Left lung (tissue), 4 donors: ENCODE measurements at regions not wholly inside any gene's neighbourhood (a gene's known extent, or its start where the extent isn't known, plus 50 kb on each side); places are given as distances from the start of the nearest gene placed in this dataset.
"Not testable (repeated sequence)": the region's sequence is repeated elsewhere in the genome, so short reads cannot be mapped to it uniquely, and the experiment has no call there.

Source experiments
- ATAC-seq: fragments of 200-7000 bp; cut with Tn5 transposase; one replicate; pipeline ENCODE4 v1.9.1; 2020; ENCODE audit warnings: moderate library complexity
- DNase-seq, 4 donors: peaks; one replicate each; pipeline ENCODE4 v3.0.0-alpha.2; 2013 to 2020
- H3K27ac ChIP-seq, 2 donors: fragments of 200-600 bp; sonication (generic) in 1 of 2; one replicate each; pipeline versions ENCODE4 v1.5.0 to v1.8.0; 2020 to 2021
- H3K27me3 ChIP-seq, 2 donors: fragments of 200-600 bp; sonication (generic) in 1 of 2; one replicate each; pipeline versions ENCODE4 v1.5.0 to v1.8.0; 2020 to 2021
- H3K36me3 ChIP-seq, 2 donors: fragments of 200-600 bp; sonication (generic) in 1 of 2; one replicate each; pipeline versions ENCODE4 v1.5.0 to v1.8.0; 2020 to 2021
- H3K4me1 ChIP-seq, 2 donors: fragments of 200-600 bp; one replicate each; pipeline ENCODE4 v1.8.0; 2021
- H3K4me3 ChIP-seq, 2 donors: fragments of 200-600 bp; sonication (generic) in 1 of 2; one replicate each; pipeline versions ENCODE4 v1.5.0 to v1.8.0; 2020 to 2021; ENCODE audit warnings: mild to moderate bottlenecking in 1 of 2
- H3K9me3 ChIP-seq, 2 donors: fragments of 200-600 bp; sonication (generic) in 1 of 2; one replicate each; pipeline versions ENCODE4 v1.5.0 to v1.8.0; 2020 to 2021
- intact Hi-C, 2 donors: fragments of 100-400 bp; cut with DNase I; formaldehyde crosslinking; loops; one replicate each; pipeline versions ENCODE4 v1.11.2 to v1.14.2; 2022
- donor health status: DM: no; HTN: yes; CAD: no.
- donor health status: DM: no; HTN: no; CAD: no.

- H3K27me3 ChIP-seq, H3K36me3 ChIP-seq, H3K27ac ChIP-seq, intact Hi-C loops, H3K4me1 ChIP-seq, H3K4me3 ChIP-seq, ATAC-seq: not testable (repeated sequence)
- DNase-seq: peak in 1 of 4 donors; percentile 60
- H3K9me3 ChIP-seq: peaks cover 0 to 12% of the 10 kb centered on the region in 2 donors
Measured at GRCh38 chr4:131730574-131730973, 1418.5 kb upstream of the PCDH10 start.

DNA sequence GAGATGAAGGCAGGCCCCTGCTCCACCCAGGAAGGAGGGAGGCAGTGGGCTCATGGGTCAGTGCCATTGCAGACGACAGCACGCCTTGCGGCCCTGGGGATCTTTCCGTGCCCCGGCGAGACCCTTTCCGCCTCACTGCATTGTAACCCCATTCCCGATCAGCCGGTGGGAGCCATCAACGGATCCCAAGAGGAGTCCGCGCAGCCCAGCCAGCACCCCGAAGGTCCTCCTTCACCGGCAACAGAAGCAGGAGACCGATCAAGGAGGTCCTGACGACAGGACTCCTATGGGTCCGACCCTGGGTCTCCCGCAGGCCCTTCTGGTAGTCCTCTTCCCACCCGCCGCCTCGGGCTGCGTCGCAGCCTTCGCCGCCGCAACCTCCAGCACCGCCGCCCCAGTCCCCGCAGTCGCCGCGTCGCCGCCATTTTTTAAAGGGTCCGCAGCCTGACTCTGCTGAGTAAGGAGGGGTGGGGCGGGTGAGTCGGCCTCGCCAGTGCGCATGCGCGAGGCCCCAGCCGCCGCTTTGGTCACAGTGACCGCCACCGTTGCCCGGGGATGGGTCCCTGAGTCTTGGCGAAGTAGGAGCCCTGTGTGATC, 1417.0 kb upstream of the PCDH10 start:
- intact Hi-C loops, H3K36me3 ChIP-seq, H3K27me3 ChIP-seq, H3K4me3 ChIP-seq, H3K27ac ChIP-seq, ATAC-seq, H3K4me1 ChIP-seq: not testable (repeated sequence)
- peaks cover 0 to 12% of the 10 kb centered on the region in 2 donors for H3K9me3 ChIP-seq
- DNase-seq: peak in 2 of 4 donors; percentile 40 to 90

GRCh38 chr4:131734321-131734720, 1414.8 kb upstream of the PCDH10 start:
- H3K4me3 ChIP-seq, H3K9me3 ChIP-seq, DNase-seq, H3K4me1 ChIP-seq, ATAC-seq, intact Hi-C loops, H3K27ac ChIP-seq, H3K27me3 ChIP-seq, H3K36me3 ChIP-seq: not testable (repeated sequence)

- H3K4me3 ChIP-seq, H3K27ac ChIP-seq, H3K9me3 ChIP-seq, H3K4me1 ChIP-seq, H3K27me3 ChIP-seq, H3K36me3 ChIP-seq, intact Hi-C loops, ATAC-seq: not testable (repeated sequence)
- DNase-seq: peak in 2 of 4 donors; percentile 54 to 96
Measured at GRCh38 chr4:131734851-131735385, 1414.2 kb upstream of the PCDH10 start.

DNA sequence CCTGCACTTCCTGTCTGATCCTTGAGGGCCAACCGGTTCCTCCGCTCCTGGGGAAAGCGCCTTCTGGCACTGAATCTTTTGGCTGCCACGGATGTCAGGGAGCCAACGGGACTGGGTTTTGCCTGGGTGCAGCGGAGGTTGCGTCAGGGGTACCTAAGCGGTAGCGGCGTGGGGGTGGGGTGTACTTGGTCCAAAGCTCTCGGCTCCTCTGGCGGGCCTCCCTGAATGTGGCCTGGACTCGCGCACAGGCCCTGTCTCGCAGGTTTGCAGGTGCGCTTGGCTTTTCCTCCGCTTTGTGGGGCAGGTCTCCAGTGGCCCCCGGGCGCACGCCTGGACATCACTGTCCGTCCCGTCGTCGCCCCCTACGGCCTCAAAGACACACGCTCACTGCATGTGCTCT, 1410.1 kb upstream of the PCDH10 start:
- H3K36me3 ChIP-seq, DNase-seq, H3K27ac ChIP-seq, H3K4me3 ChIP-seq, H3K4me1 ChIP-seq, H3K27me3 ChIP-seq, H3K9me3 ChIP-seq, ATAC-seq, intact Hi-C loops: not testable (repeated sequence)

DNA sequence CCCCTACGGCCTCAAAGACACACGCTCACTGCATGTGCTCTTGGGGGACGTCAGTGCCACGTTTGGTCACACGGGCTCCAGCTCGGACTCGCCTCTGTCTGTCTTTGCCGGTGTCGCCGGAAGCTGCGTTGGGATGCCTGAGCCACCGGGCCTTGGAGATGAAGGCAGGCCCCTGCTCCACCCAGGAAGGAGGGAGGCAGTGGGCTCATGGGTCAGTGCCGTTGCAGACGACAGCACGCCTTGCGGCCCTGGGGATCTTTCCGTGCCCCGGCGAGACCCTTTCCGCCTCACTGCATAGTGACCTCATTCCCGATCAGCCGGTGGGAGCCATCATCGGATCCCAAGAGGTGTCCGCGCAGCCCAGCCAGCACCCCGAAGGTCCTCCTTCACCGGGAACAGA, 1407.3 kb upstream of the PCDH10 start:
- H3K27ac ChIP-seq, H3K4me1 ChIP-seq, ATAC-seq, H3K9me3 ChIP-seq, H3K4me3 ChIP-seq, H3K36me3 ChIP-seq, H3K27me3 ChIP-seq, intact Hi-C loops: not testable (repeated sequence)
- DNase-seq: peak in 1 of 4 donors; percentile 67

DNA sequence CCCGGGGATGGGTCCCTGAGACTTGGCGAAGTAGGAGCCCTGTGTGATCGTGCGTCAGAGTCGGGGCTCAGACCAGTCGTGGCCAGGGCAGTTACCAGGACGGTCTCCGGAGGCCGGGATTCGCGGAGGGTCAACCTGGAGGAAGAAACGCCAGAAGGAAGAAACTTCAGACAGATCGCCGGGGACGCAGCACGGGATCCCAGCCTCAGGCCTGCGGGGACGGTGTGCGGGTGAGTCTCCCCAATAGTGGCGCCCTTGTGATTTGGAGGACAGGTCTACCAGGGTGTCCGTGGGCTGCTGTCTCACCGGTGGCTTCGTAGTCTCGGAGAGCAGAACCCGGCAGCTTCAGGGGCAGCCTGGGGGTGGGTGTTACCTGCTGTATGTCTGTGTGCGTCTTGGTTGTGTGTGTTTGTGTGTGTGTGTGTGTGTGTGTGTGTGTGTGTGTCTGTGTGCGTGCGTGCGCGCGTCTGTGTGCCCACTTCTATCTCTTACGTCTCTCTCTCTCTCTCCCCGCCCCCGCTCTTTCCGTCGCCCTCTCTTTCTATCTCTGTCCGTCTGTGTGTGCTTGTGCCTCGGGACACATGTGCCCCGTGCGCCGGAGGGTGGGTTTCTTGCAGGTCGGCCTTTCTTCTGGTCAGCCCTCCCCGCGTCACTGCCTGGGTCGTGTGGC, 1406.4 kb upstream of the PCDH10 start:
- H3K4me3 ChIP-seq, H3K4me1 ChIP-seq, H3K36me3 ChIP-seq, intact Hi-C loops, H3K27me3 ChIP-seq, ATAC-seq, H3K9me3 ChIP-seq, H3K27ac ChIP-seq: not testable (repeated sequence)
- DNase-seq: peak in 2 of 4 donors; percentile 40 to 94

DNA sequence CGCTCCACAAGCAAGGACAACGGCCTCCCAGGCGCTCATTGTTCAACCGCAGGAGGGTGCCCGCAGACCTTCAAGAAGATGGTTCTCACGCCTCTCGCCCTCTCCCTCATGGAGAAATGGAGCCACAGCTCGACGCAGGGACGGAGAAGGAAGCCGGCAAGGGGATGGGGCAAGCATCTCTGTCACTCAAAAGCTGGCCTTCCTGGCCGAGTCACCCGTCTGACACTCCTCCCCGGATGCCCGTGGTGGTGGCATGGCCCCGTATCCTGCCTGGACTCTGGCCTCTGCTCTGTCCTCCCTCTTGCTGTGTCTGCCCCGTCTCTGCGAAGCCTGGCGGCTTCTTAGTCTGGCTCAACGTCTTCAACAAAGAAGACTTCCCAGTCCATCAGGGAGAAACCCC, 1405.7 kb upstream of the PCDH10 start:
- intact Hi-C loops, H3K4me1 ChIP-seq, H3K4me3 ChIP-seq, H3K9me3 ChIP-seq, H3K36me3 ChIP-seq, H3K27me3 ChIP-seq, H3K27ac ChIP-seq, ATAC-seq: not testable (repeated sequence)
- DNase-seq: peak in 2 of 4 donors; percentile 53 to 93

- intact Hi-C loops, H3K4me1 ChIP-seq, ATAC-seq, H3K4me3 ChIP-seq, H3K9me3 ChIP-seq, H3K27ac ChIP-seq, H3K36me3 ChIP-seq, H3K27me3 ChIP-seq: not testable (repeated sequence)
- DNase-seq: peak in 1 of 4 donors; percentile 57
Measured at GRCh38 chr4:131747203-131747602, 1401.9 kb upstream of the PCDH10 start.

DNA sequence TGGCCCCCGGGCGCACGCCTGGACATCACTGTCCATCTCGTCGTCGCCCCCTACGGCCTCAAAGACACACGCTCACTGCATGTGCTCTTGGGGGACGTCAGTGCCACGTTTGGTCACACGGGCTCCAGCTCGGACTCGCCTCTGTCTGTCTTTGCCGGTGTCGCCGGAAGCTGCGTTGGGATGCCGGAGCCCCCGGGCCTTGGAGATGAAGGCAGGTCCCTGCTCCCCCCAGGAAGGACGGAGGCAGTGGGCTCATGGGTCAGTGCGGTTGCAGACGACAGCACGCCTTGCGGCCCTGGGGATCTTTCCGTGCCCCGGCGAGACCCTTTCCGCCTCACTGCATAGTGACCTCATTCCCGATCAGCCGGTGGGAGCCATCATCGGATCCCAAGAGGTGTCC, 1399.9 kb upstream of the PCDH10 start:
- H3K4me3 ChIP-seq, DNase-seq, H3K27me3 ChIP-seq, ATAC-seq, H3K9me3 ChIP-seq, H3K4me1 ChIP-seq, H3K27ac ChIP-seq, H3K36me3 ChIP-seq, intact Hi-C loops: not testable (repeated sequence)

GRCh38 chr4:131750006-131750405, 1399.1 kb upstream of the PCDH10 start:
- H3K4me3 ChIP-seq, H3K27ac ChIP-seq, ATAC-seq, H3K9me3 ChIP-seq, intact Hi-C loops, H3K36me3 ChIP-seq, H3K27me3 ChIP-seq, H3K4me1 ChIP-seq: not testable (repeated sequence)
- DNase-seq: peak in 2 of 4 donors; percentile 60 to 90

- H3K9me3 ChIP-seq, H3K36me3 ChIP-seq, H3K4me1 ChIP-seq, H3K27me3 ChIP-seq, H3K27ac ChIP-seq, ATAC-seq, intact Hi-C loops, H3K4me3 ChIP-seq: not testable (repeated sequence)
- DNase-seq: peak in 2 of 4 donors; percentile 60 to 98
Measured at GRCh38 chr4:131750469-131750868, 1398.6 kb upstream of the PCDH10 start.

DNA sequence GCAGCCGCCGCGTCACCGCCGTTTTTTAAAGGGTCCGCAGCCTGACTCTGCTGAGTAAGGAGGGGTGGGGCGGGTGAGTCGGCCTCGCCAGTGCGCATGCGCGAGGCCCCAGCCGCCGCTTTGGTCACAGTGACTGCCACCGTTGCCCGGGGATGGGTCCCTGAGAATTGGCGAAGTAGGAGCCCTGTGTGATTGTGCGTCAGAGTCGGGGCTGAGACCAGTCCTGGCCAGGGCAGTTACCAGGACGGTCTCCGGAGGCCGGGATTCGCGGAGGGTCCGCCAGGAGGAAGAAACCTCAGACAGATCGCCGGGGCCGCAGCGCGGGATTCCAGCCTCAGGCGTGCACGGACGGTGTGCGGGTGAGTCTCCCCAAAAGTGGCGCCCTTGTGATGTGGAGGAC, 1386.9 kb upstream of the PCDH10 start:
- H3K4me1 ChIP-seq, H3K4me3 ChIP-seq, DNase-seq, ATAC-seq, H3K27ac ChIP-seq, H3K9me3 ChIP-seq, H3K36me3 ChIP-seq, intact Hi-C loops, H3K27me3 ChIP-seq: not testable (repeated sequence)
